Type B pancreatic cell (in vitro differentiated cells): ENCODE measurements at regions not wholly inside any gene's neighbourhood (a gene's known extent, or its start where the extent isn't known, plus 50 kb on each side); places are given as distances from the start of the nearest gene placed in this dataset.

Experiments used
- DNase-seq: peaks from one replicate; pipeline ENCODE4 v3.0.0; 2021; ENCODE audit warnings: mixed read lengths; ENCODE audit not compliant: unreplicated experiment; ENCODE audit errors: extremely low spot score
- H3K27ac Mint-ChIP-seq: 2 replicates; pipeline ENCODE4 v1.8.0; 2021; ENCODE audit warnings: mild to moderate bottlenecking, mixed read lengths
- H3K27me3 Mint-ChIP-seq: 2 replicates; pipeline ENCODE4 v1.8.0; 2021; ENCODE audit warnings: mixed read lengths
- H3K36me3 Mint-ChIP-seq: 2 replicates; pipeline ENCODE4 v1.8.0; 2021; ENCODE audit warnings: mixed read lengths
- H3K4me1 Mint-ChIP-seq: one replicate; pipeline ENCODE4 v1.8.0; 2021; ENCODE audit warnings: mixed read lengths; ENCODE audit not compliant: unreplicated experiment
- H3K4me3 Mint-ChIP-seq: 2 replicates; pipeline ENCODE4 v1.8.0; 2021; ENCODE audit warnings: mild to moderate bottlenecking, mixed read lengths
- H3K9me3 Mint-ChIP-seq: 2 replicates; pipeline ENCODE4 v1.8.0; 2021; ENCODE audit warnings: mixed read lengths
- CTCF ChIP-seq: fragments of 200-600 bp; sonication (generic); conservative IDR thresholded peaks from 2 replicates; pipeline ENCODE4 v1.5.0; 2021; ENCODE audit warnings: antibody characterized with exemption, mild to moderate bottlenecking

GRCh38 chr17:6179017-6179416 lies 108.8 kb downstream of the WSCD1 start:
- no peak for DNase-seq
- no peaks in the 10 kb centered on the region for H3K27me3 Mint-ChIP-seq
- H3K4me1 Mint-ChIP-seq = no peaks in the 10 kb centered on the region
- H3K36me3 Mint-ChIP-seq = no peaks in the 10 kb centered on the region
- no peak for TF ChIP-seq CTCF
- H3K4me3 Mint-ChIP-seq = no peak overlapping the region
- no peak overlapping the region for H3K27ac Mint-ChIP-seq
- no peaks in the 10 kb centered on the region for H3K9me3 Mint-ChIP-seq

GRCh38 chr17:6177941-6178694 lies 107.9 kb downstream of the WSCD1 start:
- Mint-ChIP-seq H3K9me3 (no peaks in the 10 kb centered on the region), H3K27ac (no peak overlapping the region), H3K36me3 (no peaks in the 10 kb centered on the region), H3K27me3 (peaks cover under 1% of the 10 kb centered on the region), H3K4me3 (no peak overlapping the region), H3K4me1 (peaks cover under 1% of the 10 kb centered on the region)
- TF ChIP-seq CTCF = no peak
- DNase-seq = no peak
